Endodermal cell (in vitro differentiated cells): ENCODE measurements at regions not wholly inside any gene's neighbourhood (a gene's known extent, or its start where the extent isn't known, plus 50 kb on each side); places are given as distances from the start of the nearest gene placed in this dataset.

Source experiments
- DNase-seq: peaks from one replicate; pipeline ENCODE4 v3.0.0-alpha.2; 2017
- H3K27ac ChIP-seq: 2 replicates; pipeline ENCODE4 v1.5.1; 2013; ENCODE audit warnings: mild to moderate bottlenecking, low read depth, low read length, moderate library complexity
- H3K27me3 ChIP-seq: 2 replicates; pipeline ENCODE4 v1.6.1; 2013; ENCODE audit warnings: mild to moderate bottlenecking, low read length, moderate library complexity; ENCODE audit not compliant: insufficient read depth, control insufficient read depth, poor library complexity, severe bottlenecking
- H3K36me3 ChIP-seq: 2 replicates; pipeline ENCODE4 v1.7.0; 2013; ENCODE audit warnings: mild to moderate bottlenecking, low read length, moderate library complexity; ENCODE audit not compliant: control insufficient read depth, insufficient read depth
- H3K4me1 ChIP-seq: one replicate; pipeline ENCODE4 v1.7.0; 2013; ENCODE audit warnings: low read length; ENCODE audit not compliant: control insufficient read depth, insufficient read depth
- H3K4me3 ChIP-seq: 2 replicates; pipeline ENCODE4 v1.5.1; 2013; ENCODE audit warnings: mild to moderate bottlenecking, low read length, moderate library complexity
- H3K9ac ChIP-seq: 2 replicates; pipeline ENCODE4 v1.6.1; 2013; ENCODE audit warnings: mild to moderate bottlenecking, low read length, moderate library complexity; ENCODE audit not compliant: poor library complexity, severe bottlenecking; ENCODE audit errors: extremely low read depth
- H3K9me3 ChIP-seq: 2 replicates; pipeline ENCODE4 v1.6.1; 2013; ENCODE audit warnings: mild to moderate bottlenecking, low read length, moderate library complexity; ENCODE audit not compliant: control insufficient read depth
- H3K27ac Mint-ChIP-seq: 2 replicates; pipeline ENCODE4 v1.8.0; 2020; ENCODE audit warnings: mixed read lengths
- H3K27me3 Mint-ChIP-seq: 2 replicates; pipeline ENCODE4 v1.8.0; 2021; ENCODE audit warnings: mild to moderate bottlenecking, mixed read lengths; ENCODE audit not compliant: insufficient read depth
- H3K36me3 Mint-ChIP-seq: 2 replicates; pipeline ENCODE4 v1.8.0; 2020; ENCODE audit warnings: low read depth, mixed read lengths
- H3K4me1 Mint-ChIP-seq: 2 replicates; pipeline ENCODE4 v1.8.0; 2020; ENCODE audit warnings: mixed read lengths
- H3K4me3 Mint-ChIP-seq: 2 replicates; pipeline ENCODE4 v1.8.0; 2020; ENCODE audit warnings: mild to moderate bottlenecking, moderate library complexity, mixed read lengths
- H3K9me3 Mint-ChIP-seq: 2 replicates; pipeline ENCODE4 v1.8.0; 2020; ENCODE audit warnings: mild to moderate bottlenecking, mixed read lengths
- CTCF ChIP-seq: fragments of 200-600 bp; sonication (generic); conservative IDR thresholded peaks from 2 replicates; pipeline ENCODE4 v1.5.0; 2021; ENCODE audit warnings: antibody characterized with exemption, mild to moderate bottlenecking
- WGBS, 2 experiments: methylation state at CpG; one replicate each; pipeline versions ENCODE4 v1.1.5 to v1.1.7; 2013; ENCODE audit warnings: missing lambda C conversion rate in 2 of 2, mixed read lengths in 1 of 2; ENCODE audit not compliant: insufficient coverage in 1 of 2, insufficient read length in 1 of 2; 5-methylcytosine and 5-hydroxymethylcytosine counted together

DNA sequence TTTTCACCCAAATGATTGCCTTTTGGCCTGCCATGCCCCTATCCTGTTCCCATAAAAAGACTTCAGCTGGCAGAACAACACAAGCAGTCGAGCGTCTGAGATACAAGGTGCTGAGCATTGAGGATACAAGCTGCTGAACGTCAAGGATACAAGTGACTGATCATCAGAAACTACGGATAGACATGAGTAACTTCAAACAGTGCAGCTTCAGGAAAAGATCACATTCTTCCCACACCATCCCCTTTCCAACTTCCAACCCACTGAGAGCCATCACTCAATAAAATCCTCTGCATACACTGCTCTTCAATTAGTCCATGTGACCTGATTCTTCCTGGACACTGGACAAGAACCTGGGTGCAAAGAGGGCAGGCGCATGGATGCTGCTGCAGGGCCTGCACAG lies 1198.9 kb downstream of the ROBO2 start:
- Histone ChIP-seq H3K4me1 (no peaks in the 10 kb centered on the region), H3K9ac (no peak overlapping the region), H3K36me3 (no peaks in the 10 kb centered on the region), H3K9me3 (peaks cover 30% of the 10 kb centered on the region), H3K4me3 (no peak overlapping the region), H3K27me3 (no peaks in the 10 kb centered on the region), H3K27ac (no peak overlapping the region)
- Mint-ChIP-seq H3K27me3 (no peaks in the 10 kb centered on the region), H3K27ac (no peak overlapping the region), H3K4me1 (no peaks in the 10 kb centered on the region), H3K9me3 (peaks cover 34% of the 10 kb centered on the region), H3K36me3 (peaks cover 5% of the 10 kb centered on the region), H3K4me3 (no peak overlapping the region)
- 96% methylated on average over 5 of the region's 5 CpGs for WGBS, 2 experiments
- TF ChIP-seq CTCF: no peak
- no peak for DNase-seq

GRCh38 chr3:78242724-78243123 lies 1202.8 kb downstream of the ROBO2 start:
- TF ChIP-seq CTCF: no peak
- Histone ChIP-seq H3K27ac (no peak overlapping the region), H3K9me3 (peaks cover 63% of the 10 kb centered on the region), H3K4me3 (peak overlapping the region; percentile 23), H3K27me3 (no peaks in the 10 kb centered on the region), H3K4me1 (no peaks in the 10 kb centered on the region), H3K36me3 (no peaks in the 10 kb centered on the region), H3K9ac (no peak overlapping the region)
- Mint-ChIP-seq H3K27ac (no peak overlapping the region), H3K27me3 (no peaks in the 10 kb centered on the region), H3K4me1 (no peaks in the 10 kb centered on the region), H3K4me3 (no peak overlapping the region), H3K9me3 (peaks cover 57% of the 10 kb centered on the region), H3K36me3 (peaks cover 9% of the 10 kb centered on the region)
- WGBS, 2 experiments: 82 to 100% methylated on average over 2 to 3 of the region's 3 CpGs
- no peak for DNase-seq

DNA sequence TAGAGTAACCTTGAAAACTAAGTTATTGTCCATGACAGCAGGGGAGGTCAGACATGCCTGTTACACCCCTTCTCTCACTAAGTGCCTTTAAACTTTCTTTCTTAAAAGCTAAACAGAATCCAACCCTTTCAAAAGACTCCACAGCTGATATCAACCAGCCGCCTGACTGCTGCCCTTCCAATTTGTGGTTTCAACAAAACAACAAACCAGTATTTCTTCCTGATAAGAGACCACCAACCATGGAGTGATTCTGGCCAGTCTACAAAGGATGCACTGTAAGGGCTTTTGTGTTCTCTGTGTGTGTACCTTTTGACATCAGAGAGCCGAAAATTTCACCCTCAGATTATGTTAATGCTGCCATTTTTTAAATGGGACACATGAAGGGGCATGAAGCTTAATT lies 1204.2 kb downstream of the ROBO2 start:
- H3K4me3 ChIP-seq: no peak overlapping the region
- H3K9ac ChIP-seq: no peak overlapping the region
- H3K27ac Mint-ChIP-seq: no peak overlapping the region
- 94% methylated on average over 2 of the region's 2 CpGs; no CpG with 5 or more reads in 1 of the 2 experiments for WGBS, 2 experiments
- DNase-seq: no peak
- no peaks in the 10 kb centered on the region for H3K27me3 ChIP-seq
- no peaks in the 10 kb centered on the region for H3K36me3 ChIP-seq
- no peak for TF ChIP-seq CTCF
- peaks cover 9% of the 10 kb centered on the region for H3K36me3 Mint-ChIP-seq
- no peak overlapping the region for H3K27ac ChIP-seq
- H3K9me3 ChIP-seq: peaks cover 63% of the 10 kb centered on the region
- H3K4me3 Mint-ChIP-seq: no peak overlapping the region
- H3K4me1 Mint-ChIP-seq: no peaks in the 10 kb centered on the region
- H3K27me3 Mint-ChIP-seq: no peaks in the 10 kb centered on the region
- peaks cover 52% of the 10 kb centered on the region for H3K9me3 Mint-ChIP-seq
- no peaks in the 10 kb centered on the region for H3K4me1 ChIP-seq
